Mesothelial cell of epicardium (in vitro differentiated cells): ENCODE measurements at regions not wholly inside any gene's neighbourhood (a gene's known extent, or its start where the extent isn't known, plus 50 kb on each side); places are given as distances from the start of the nearest gene placed in this dataset.

Experiments used
- DNase-seq, 2 experiments: peaks; one replicate each; pipeline ENCODE4 v3.0.0; 2021; ENCODE audit warnings: low spot score in 2 of 2; ENCODE audit not compliant: unreplicated experiment in 2 of 2
- H3K27ac Mint-ChIP-seq: 2 replicates; pipeline ENCODE4 v1.8.0; 2021; ENCODE audit warnings: mixed read lengths
- H3K27me3 Mint-ChIP-seq: 2 replicates; pipeline ENCODE4 v1.8.0; 2021; ENCODE audit warnings: low read depth, mixed read lengths
- H3K36me3 Mint-ChIP-seq: 2 replicates; pipeline ENCODE4 v1.8.0; 2021; ENCODE audit warnings: mixed read lengths
- H3K4me1 Mint-ChIP-seq: 2 replicates; pipeline ENCODE4 v1.8.0; 2021; ENCODE audit warnings: mixed read lengths
- H3K4me3 Mint-ChIP-seq: 2 replicates; pipeline ENCODE4 v1.8.0; 2021; ENCODE audit warnings: mild to moderate bottlenecking, moderate library complexity, mixed read lengths
- H3K9me3 Mint-ChIP-seq: 2 replicates; pipeline ENCODE4 v1.8.0; 2021; ENCODE audit warnings: mixed read lengths
- CTCF ChIP-seq: fragments of 200-600 bp; sonication (generic); IDR thresholded peaks from one replicate; pipeline ENCODE4 v1.5.0; 2021; ENCODE audit warnings: antibody characterized with exemption; ENCODE audit not compliant: unreplicated experiment

GRCh38 chr22:22786301-22787115, 101.1 kb upstream of the IGLL5 start:
- Mint-ChIP-seq H3K27me3 (peaks cover 78% of the 10 kb centered on the region), H3K27ac (no peak overlapping the region), H3K4me3 (no peak overlapping the region), H3K4me1 (no peaks in the 10 kb centered on the region), H3K36me3 (no peaks in the 10 kb centered on the region), H3K9me3 (no peaks in the 10 kb centered on the region)
- no peak for DNase-seq
- TF ChIP-seq CTCF = no peak

GRCh38 chr22:22787151-22787550, 100.5 kb upstream of the IGLL5 start:
- TF ChIP-seq CTCF = no peak
- DNase-seq = no peak
- peaks cover 78% of the 10 kb centered on the region for H3K27me3 Mint-ChIP-seq

GRCh38 chr22:22787786-22788459, 99.7 kb upstream of the IGLL5 start:
- Mint-ChIP-seq H3K27ac (no peak overlapping the region), H3K27me3 (peaks cover 76% of the 10 kb centered on the region)
- no peak for DNase-seq

More at GRCh38 chr22:22787151-22787550, 100.5 kb upstream of the IGLL5 start:
- H3K36me3 Mint-ChIP-seq = no peaks in the 10 kb centered on the region
- no peak overlapping the region for H3K4me3 Mint-ChIP-seq
- no peaks in the 10 kb centered on the region for H3K4me1 Mint-ChIP-seq
- no peak overlapping the region for H3K27ac Mint-ChIP-seq
- no peaks in the 10 kb centered on the region for H3K9me3 Mint-ChIP-seq

GRCh38 chr22:22788460-22789037, 99.1 kb upstream of the IGLL5 start:
- DNase-seq = no peak
- no peaks in the 10 kb centered on the region for H3K36me3 Mint-ChIP-seq
- H3K27ac Mint-ChIP-seq = no peak overlapping the region
- peaks cover 76% of the 10 kb centered on the region for H3K27me3 Mint-ChIP-seq
- no peak for TF ChIP-seq CTCF
- H3K4me1 Mint-ChIP-seq = no peaks in the 10 kb centered on the region
- no peak overlapping the region for H3K4me3 Mint-ChIP-seq
- H3K9me3 Mint-ChIP-seq = no peaks in the 10 kb centered on the region

More at GRCh38 chr22:22787786-22788459, 99.7 kb upstream of the IGLL5 start:
- H3K4me1 Mint-ChIP-seq = no peaks in the 10 kb centered on the region
- no peaks in the 10 kb centered on the region for H3K9me3 Mint-ChIP-seq
- peak; percentile 73 for TF ChIP-seq CTCF
- no peak overlapping the region for H3K4me3 Mint-ChIP-seq
- no peaks in the 10 kb centered on the region for H3K36me3 Mint-ChIP-seq

GRCh38 chr22:22789233-22789921, 98.2 kb upstream of the IGLL5 start:
- H3K4me1 Mint-ChIP-seq = no peaks in the 10 kb centered on the region
- no peak for DNase-seq
- H3K36me3 Mint-ChIP-seq = no peaks in the 10 kb centered on the region
- H3K27me3 Mint-ChIP-seq = peaks cover 69% of the 10 kb centered on the region
- no peak overlapping the region for H3K4me3 Mint-ChIP-seq
- H3K9me3 Mint-ChIP-seq = no peaks in the 10 kb centered on the region
- H3K27ac Mint-ChIP-seq = no peak overlapping the region
- no peak for TF ChIP-seq CTCF
